Putamen (tissue), 1 donor: ENCODE measurements at regions not wholly inside any gene's neighbourhood (a gene's known extent, or its start where the extent isn't known, plus 50 kb on each side); places are given as distances from the start of the nearest gene placed in this dataset.
"Not testable (repeated sequence)": the region's sequence is repeated elsewhere in the genome, so short reads cannot be mapped to it uniquely, and the experiment has no call there.

ENCODE experiments used
- DNase-seq: peaks from one replicate; pipeline ENCODE4 v3.0.0-alpha.2; 2016; ENCODE audit warnings: low spot score

- no peak for DNase-seq
Measured at GRCh38 chr2:12452185-12452584, 264.6 kb upstream of the TRIB2 start.

- DNase-seq: no peak
Measured at GRCh38 chr2:12453731-12454130, 263.0 kb upstream of the TRIB2 start.

GRCh38 chr2:12455661-12456060, 261.1 kb upstream of the TRIB2 start:
- no peak for DNase-seq

DNA sequence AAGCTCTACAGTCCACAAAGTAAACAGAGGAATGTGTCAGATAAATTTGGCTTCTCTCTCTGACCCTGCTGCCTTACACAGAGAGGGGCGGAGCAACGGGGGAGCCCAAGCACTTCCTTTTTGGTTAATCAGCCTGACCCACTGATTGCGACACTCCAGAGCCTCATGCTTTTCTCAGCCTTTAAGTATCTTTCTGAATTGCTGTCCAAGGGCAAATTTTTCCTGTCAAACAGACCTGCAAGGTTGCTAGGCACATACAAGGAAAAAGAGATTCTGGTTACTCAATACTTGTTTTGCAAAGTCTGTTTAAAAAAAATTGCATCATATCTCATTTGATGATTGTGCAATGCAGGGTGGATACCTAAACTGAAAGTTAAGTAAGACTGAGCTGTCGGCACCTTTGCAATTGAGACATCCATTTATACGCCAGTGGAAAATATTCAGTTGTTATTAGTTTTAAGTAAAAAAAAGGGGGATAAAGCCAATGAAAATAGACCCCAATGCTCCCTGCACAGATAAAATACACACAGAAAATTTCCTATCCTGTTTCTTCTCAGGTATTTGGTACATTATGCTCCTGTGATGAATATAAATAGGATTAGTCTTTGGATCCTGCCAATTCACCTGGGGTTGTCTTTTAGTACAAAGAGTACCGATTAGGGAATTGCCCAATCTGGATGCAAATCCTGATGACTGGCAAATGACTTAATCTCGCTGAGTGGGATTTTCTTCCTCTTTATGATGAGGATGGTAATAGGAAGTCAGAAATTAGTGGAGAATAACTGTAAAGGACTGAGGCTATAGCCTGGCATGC, 260.2 kb upstream of the TRIB2 start:
- DNase-seq: peak; percentile 23

GRCh38 chr2:12457831-12458230, 258.9 kb upstream of the TRIB2 start:
- DNase-seq: no peak

- no peak for DNase-seq
Measured at GRCh38 chr2:12463189-12463588, 253.5 kb upstream of the TRIB2 start.

GRCh38 chr2:12465631-12466135, 251.1 kb upstream of the TRIB2 start:
- DNase-seq: peak; percentile 23

GRCh38 chr2:12467303-12467702, 249.4 kb upstream of the TRIB2 start:
- DNase-seq: no peak

DNA sequence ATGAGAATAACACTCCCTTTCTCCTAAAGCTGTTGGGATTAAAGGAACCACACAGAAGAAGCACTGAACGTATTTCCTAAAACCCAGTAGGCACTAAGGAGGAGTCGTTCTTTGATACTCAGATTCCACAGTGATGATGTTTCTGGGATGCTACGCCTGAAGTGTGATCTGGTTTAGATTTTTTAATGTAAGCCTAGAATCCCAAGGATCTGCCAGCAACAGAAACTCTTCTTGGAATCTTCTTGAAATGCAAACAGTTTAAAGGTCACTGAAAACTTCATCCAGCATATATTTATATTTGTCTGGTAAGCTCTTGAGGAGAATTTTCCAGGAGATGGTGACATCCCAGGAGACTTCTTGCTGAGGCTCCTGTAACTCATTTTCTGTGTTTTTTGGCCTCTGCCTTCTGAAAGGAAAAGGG, 247.6 kb upstream of the TRIB2 start:
- DNase-seq: peak; percentile 8

DNA sequence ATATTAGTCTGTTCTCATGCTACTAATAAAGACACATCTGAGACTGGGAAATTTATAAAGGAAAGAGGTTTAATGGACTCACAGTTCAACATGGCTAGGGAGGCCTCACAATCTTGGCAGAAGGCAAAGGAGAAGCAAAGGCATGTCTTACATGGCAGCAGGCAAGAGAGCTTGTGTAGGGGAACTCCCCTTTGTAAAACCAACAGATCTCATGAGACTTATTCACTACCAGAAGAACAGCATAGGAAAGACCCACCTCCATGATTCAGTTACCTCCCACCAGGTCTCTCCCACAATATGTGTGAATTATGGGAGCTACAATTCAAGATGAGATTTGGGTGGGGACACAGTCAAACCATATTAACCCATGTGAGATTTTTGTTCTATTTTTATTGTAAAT, 244.5 kb upstream of the TRIB2 start:
- DNase-seq: not testable (repeated sequence)

GRCh38 chr2:12478151-12479064, 238.3 kb upstream of the TRIB2 start:
- no peak for DNase-seq

DNA sequence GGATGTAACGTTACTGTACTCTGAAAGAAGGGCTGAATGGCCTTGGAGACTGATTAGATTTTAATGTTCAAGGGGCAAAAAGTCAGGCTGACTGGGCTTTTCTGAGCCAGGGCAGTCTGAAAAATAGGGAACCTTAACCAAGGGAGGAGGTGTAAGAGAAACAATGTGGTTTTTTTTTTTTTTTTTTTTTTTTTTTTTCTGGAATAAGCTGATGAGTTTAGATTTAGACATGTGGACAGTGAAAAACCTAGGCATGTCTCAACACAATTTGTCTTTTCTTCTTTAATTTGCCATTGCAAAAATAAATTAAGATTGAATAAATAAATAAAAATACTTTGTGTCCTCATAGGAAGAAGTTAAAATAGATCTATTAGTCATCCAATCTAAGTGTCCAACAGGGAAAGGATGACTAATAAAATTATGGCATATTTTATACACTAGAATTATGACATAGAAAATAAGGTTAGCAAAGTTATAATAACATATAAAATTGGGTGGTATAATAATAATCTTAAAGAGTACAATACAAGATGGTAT, 237.6 kb upstream of the TRIB2 start:
- DNase-seq: no peak

DNA sequence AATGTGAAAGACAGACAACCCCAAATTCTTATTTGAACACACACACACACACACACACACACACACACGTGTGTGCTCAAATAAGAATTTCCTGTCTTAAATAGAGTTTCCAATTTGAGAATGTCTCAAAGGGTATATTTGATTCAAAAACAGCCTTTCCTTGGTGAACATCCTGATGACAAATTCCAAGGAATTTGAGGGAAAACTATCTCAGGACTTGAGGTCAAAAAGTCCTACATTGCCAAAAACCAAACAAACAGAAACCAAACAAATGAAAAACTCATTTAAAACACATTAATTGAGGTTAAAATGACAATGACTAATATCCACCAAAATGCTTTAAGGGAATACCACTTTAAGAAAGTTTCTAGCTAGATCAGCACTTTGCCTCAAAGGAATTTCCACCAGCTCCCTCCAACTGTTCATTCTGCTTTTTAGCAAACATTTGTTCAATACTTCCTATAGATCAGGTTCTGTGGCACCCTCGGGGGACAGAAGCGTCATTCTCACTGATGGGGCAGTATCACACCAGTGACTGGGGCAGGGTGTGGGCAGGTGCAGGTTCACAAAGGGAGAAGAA, 232.1 kb upstream of the TRIB2 start:
- DNase-seq: no peak

- no peak for DNase-seq
Measured at GRCh38 chr2:12486205-12487118, 230.3 kb upstream of the TRIB2 start.

DNA sequence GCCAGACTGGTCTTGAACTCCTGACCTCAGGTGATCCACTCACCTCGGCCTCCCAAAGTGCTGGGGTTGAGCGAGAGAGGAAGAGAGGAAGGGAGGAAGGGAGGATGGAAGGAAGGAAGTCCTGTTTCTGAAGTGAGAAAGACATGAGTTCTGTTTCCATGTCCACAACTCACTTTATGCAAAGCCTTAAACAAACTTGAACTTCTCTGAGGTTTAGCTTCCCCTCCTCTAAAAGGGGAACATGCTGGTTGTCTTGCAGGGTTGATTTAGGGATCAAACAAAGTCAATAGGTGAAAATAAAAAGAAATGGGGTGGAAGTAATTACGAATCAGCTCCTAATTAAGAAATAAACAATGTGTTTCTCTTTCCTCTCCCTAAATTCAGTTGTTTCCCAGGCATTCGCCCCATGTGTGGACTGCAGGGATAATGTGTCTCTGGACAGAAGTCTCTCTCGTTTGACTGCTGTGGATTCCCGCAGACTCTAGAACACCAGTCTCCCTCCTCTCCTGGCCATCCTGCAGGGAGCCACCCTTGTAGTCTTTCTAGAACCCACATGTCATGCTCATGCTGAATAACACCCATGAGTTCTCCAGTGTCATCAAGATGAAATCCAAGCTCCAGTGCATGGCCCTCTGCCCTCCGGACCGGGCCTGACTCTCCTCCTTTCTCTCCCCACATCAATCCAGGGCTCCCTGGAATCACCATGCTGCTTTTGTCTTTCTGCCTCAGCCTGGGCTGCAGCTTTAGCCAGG, 229.3 kb upstream of the TRIB2 start:
- DNase-seq: no peak

DNA sequence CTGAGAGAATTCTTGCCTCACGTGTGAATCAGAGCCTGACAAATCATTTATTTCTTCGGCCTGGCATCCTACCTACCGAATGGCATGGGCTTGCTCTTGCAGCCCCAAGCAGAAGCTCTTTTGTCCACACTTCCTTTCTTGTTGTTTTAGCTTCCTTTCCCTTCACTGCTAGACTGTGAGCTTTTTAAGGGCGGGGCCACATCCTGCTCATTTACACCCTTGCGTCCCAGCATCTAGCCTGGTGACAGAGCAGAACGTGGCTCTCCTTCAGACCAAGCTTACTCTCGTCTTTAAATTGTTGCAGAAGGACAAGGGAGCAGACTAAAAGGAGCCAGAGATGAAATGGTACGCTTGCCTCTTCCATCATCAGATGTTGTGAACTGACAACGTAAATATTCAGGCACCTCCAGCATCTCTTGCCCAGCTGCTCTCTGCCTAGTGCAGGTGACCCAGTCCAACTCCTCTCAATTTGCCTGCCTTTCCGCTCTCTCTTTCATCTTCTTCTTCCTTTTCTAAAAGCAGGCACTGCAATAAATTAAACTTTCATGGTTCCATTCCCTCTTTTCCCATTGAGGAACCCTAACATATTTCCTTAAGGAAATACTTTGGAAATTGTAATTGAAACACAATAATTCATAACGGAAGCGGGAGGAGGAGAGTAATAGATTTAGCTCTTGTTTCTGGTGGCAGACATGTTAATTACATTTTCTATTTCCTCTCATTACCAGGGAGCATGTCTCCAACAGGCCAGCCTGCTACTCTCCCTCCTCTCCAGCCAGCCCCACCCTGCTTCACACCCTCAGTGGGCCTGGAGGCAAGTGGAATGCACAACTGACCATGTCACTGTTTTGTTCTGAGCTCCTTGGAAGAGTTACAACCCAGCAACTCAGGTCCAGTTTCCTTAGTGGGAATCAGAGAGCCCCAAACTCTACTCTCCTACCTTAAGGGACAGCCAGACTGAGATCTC, 228.1 kb upstream of the TRIB2 start:
- DNase-seq: no peak

DNA sequence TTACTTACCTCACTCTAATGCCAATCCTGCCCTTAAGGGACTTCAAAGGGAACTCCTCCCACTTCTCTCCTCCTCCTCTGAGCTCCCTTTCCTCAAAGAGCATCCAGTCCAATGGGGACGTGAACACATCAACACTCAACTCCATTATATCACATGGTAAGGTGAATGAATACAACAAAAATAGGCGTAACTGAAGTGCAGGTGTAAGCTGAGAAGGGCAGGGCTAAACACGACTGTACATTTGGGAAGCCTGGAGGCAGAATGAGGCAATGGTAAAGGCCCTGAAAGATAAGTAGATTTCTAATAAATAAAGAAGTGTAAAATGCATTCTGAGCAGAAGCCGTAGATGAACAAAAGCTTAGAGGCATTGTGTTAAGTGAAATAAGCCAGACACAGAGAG, 226.1 kb upstream of the TRIB2 start:
- no peak for DNase-seq

DNA sequence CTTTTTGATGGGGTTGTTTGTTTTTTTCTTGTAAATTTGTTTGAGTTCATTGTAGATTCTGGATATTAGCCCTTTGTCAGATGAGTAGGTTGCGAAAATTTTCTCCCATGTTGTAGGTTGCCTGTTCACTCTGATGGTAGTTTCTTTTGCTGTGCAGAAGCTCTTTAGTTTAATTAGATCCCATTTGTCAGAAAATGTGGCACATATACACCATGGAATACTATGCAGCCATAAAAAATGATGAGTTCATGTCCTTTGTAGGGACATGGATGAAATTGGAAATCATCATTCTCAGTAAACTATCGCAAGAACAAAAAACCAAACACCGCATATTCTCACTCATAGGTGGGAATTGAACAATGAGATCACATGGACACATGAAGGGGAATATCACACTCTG, 224.4 kb upstream of the TRIB2 start:
- not testable (repeated sequence) for DNase-seq

DNA sequence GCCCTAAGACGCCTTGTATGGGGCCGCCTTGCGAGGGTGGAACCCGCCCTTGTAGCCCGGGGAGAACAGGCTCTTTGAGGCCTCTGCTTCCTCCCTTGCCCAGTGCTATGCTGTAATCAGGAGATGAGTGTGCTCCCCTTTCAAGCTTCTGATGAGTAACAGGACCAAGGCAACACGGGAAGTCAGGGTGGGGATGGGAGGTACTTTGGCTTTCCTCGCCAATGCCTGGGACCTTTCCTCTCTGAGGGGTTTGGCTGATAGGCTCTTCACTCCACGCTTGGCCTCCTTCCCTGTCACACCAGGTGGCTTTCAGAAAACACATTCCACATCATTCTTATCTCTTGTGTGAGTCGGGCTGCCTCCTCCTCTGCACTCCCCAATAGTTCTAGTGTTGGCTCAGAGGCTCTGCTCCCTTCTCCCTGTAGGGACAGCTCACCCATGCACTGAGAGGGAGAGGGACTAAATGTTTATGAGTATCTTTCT, 223.7 kb upstream of the TRIB2 start:
- DNase-seq: peak; percentile 7
